Left hindlimb (tissue), 1 donor: ENCODE measurements at regions not wholly inside any gene's neighbourhood (a gene's known extent, or its start where the extent isn't known, plus 50 kb on each side); places are given as distances from the start of the nearest gene placed in this dataset.

Experiments used
- DNase-seq: peaks from one replicate; pipeline ENCODE4 v3.0.0-alpha.2; 2018

- no peak for DNase-seq
These were observed 287.0 kb downstream of the RERGL start for GRCh38 chr12:17802657-17803641.

- no peak for DNase-seq
These were observed 296.1 kb downstream of the RERGL start for GRCh38 chr12:17793854-17794253.

GRCh38 chr12:17778242-17778641 is 311.8 kb downstream of the RERGL start:
- no peak for DNase-seq

- DNase-seq, result no peak
These were observed 326.6 kb downstream of the RERGL start for GRCh38 chr12:17763366-17763765.

- no peak for DNase-seq
These were observed 330.0 kb downstream of the RERGL start for GRCh38 chr12:17759982-17760381.
